Panc1 (cell line): ENCODE measurements at regions not wholly inside any gene's neighbourhood (a gene's known extent, or its start where the extent isn't known, plus 50 kb on each side); places are given as distances from the start of the nearest gene placed in this dataset.

ENCODE experiments used
- POLR2AphosphoS5 ChIP-seq: IDR thresholded peaks from 2 replicates; pipeline ENCODE4 v1.6.1; 2012; ENCODE audit warnings: mild to moderate bottlenecking, low read depth, low read length, moderate library complexity
- SIN3A ChIP-seq: IDR thresholded peaks from 2 replicates; pipeline ENCODE4 v1.6.1; 2012; ENCODE audit warnings: low read depth, mild to moderate bottlenecking, low read length, moderate library complexity, borderline replicate concordance; ENCODE audit not compliant: insufficient read depth
- TF ChIP-seq, protein P1 (sequence below): fragments of 450-650 bp; IDR thresholded peaks from 2 replicates; pipeline ENCODE4 v1.5.1; 2017; ENCODE audit warnings: mild to moderate bottlenecking

GRCh38 chr3:145692751-145693150 is 468.2 kb downstream of the PLOD2 start:
- TF ChIP-seq, protein P1, sequence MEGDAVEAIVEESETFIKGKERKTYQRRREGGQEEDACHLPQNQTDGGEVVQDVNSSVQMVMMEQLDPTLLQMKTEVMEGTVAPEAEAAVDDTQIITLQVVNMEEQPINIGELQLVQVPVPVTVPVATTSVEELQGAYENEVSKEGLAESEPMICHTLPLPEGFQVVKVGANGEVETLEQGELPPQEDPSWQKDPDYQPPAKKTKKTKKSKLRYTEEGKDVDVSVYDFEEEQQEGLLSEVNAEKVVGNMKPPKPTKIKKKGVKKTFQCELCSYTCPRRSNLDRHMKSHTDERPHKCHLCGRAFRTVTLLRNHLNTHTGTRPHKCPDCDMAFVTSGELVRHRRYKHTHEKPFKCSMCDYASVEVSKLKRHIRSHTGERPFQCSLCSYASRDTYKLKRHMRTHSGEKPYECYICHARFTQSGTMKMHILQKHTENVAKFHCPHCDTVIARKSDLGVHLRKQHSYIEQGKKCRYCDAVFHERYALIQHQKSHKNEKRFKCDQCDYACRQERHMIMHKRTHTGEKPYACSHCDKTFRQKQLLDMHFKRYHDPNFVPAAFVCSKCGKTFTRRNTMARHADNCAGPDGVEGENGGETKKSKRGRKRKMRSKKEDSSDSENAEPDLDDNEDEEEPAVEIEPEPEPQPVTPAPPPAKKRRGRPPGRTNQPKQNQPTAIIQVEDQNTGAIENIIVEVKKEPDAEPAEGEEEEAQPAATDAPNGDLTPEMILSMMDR, result no peak
- TF ChIP-seq POLR2AphosphoS5 (no peak), SIN3A (no peak)
